MG63 (cell line): ENCODE measurements at regions not wholly inside any gene's neighbourhood (a gene's known extent, or its start where the extent isn't known, plus 50 kb on each side); places are given as distances from the start of the nearest gene placed in this dataset.

Experiments used
- DNase-seq: peaks from one replicate; pipeline ENCODE4 v3.0.0-alpha.2; 2020
- H3K27me3 ChIP-seq: fragments of 250-450 bp; sonication (Bioruptor Pico); 2 replicates; pipeline ENCODE4 v1.5.1; 2020; ENCODE audit warnings: mild to moderate bottlenecking, moderate library complexity
- H3K36me3 ChIP-seq: fragments of 250-450 bp; sonication (Bioruptor Pico); 2 replicates; pipeline ENCODE4 v1.5.1; 2020; ENCODE audit warnings: mild to moderate bottlenecking, moderate library complexity
- H3K4me3 ChIP-seq: fragments of 250-450 bp; sonication (Bioruptor Pico); 2 replicates; pipeline ENCODE4 v1.5.1; 2020; ENCODE audit warnings: mild to moderate bottlenecking, moderate library complexity
- H3K9me3 ChIP-seq: fragments of 250-450 bp; sonication (Bioruptor Pico); 2 replicates; pipeline ENCODE4 v1.5.1; 2020; ENCODE audit warnings: mild to moderate bottlenecking, moderate library complexity

DNA sequence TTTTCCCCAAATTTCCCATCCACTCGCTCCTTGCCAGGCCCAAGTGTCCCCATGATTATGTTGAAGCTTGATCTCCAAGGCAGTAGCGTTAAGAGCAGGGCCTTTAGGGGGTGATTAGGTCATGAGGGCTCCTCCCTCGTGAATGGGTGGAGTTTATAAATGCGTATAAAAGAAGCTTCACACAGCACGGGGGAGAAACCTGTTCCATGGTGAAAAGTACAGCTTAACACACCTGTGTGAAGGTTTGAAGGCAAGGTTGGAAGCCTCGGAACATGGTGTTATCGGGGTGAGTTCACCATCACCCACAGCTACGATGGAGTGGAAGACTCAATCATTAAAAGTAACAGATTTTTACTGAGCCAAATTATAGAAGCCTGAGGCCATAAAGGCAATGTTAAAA lies 137.4 kb upstream of the ALKAL2 start:
- DNase-seq = no peak
- H3K27me3 ChIP-seq = no peaks in the 10 kb centered on the region
- H3K9me3 ChIP-seq = no peaks in the 10 kb centered on the region

DNA sequence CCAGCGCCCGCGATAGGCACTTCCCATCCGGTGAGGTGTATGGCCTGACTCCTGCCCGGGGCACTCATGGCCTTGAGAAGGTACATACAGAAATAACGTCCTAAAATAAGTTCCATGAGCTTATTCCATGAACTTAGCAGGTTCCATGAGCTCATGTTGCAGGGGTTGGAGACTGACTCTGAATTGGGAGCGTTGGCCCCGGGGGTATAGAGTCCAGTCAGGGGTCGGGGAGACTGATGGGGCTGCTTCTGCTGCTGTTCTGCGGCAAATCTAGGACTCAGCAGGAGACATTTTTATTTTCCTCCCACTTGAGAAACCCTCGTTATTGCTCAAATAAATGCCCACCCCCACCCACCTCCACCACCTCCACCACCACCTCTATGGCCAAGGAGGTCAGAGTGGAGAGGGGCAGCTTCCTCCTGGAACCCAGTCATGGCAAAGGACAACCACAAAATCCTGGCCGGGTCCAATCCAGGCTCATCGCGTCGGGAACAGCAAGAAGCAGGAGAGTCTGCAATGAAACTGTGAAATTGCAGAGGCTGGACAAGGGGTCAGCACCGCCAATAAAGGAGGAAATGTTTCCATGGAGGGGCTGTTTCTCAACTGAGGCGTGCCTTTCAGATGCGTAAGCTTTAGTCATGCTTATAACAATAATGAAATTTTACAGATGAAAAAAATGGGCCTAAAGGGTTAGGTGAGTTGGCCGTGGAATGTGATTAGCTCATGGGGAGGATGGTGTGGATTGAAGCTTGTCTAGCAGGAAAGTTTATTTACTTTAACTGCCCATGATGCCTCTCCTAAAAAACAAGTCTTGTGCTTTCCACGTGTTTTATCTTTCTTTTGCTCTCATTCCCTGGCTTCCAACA lies 136.6 kb upstream of the ALKAL2 start:
- Histone ChIP-seq H3K4me3 (no peak overlapping the region), H3K27me3 (no peaks in the 10 kb centered on the region), H3K9me3 (no peaks in the 10 kb centered on the region), H3K36me3 (no peaks in the 10 kb centered on the region)
- DNase-seq = no peak

More for the DNA sequence above, 137.4 kb upstream of the ALKAL2 start:
- Histone ChIP-seq H3K36me3 (no peaks in the 10 kb centered on the region), H3K4me3 (no peak overlapping the region)

GRCh38 chr2:423479-423878 lies 135.6 kb upstream of the ALKAL2 start:
- Histone ChIP-seq H3K4me3 (no peak overlapping the region), H3K36me3 (no peaks in the 10 kb centered on the region), H3K27me3 (no peaks in the 10 kb centered on the region), H3K9me3 (no peaks in the 10 kb centered on the region)
- DNase-seq = no peak

DNA sequence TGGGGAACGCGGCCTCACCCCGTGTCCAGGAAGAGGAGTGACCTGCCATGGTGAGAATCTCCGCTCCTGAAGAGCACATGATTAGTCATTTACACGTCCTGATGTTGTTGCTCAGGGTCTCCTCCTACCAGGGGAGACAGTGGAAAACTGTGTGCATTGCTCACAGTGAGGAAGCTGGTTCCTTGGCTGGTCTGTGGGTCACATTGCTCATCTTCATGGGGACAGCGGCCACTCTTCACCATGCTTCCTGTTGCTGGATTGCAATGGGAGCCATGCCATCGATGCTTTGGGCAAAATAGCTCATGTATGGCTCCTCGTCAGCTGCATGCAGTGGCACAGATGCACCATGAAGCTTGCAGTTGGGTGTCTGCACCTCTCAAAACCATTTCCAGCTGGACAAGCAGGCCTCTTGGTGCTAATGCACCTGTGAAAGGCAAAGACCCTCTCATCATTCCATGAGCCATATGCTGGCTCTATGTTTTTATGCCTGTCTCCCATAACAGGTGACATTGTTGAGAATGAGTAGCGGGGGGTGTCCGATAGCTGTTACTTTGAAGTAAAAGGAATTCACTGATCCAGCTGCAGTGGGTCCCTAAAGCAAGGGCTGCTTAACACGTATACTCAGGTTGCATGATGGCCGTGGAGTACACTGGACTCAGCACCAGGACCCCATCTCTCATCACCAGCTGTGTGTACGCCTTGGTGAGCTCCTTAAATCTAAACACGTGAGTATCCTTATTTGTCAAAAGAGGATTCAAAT lies 135.0 kb upstream of the ALKAL2 start:
- Histone ChIP-seq H3K4me3 (no peak overlapping the region), H3K9me3 (no peaks in the 10 kb centered on the region), H3K27me3 (no peaks in the 10 kb centered on the region), H3K36me3 (no peaks in the 10 kb centered on the region)
- DNase-seq = no peak

GRCh38 chr2:421406-421805 lies 133.5 kb upstream of the ALKAL2 start:
- H3K9me3 ChIP-seq = no peaks in the 10 kb centered on the region
- no peak overlapping the region for H3K4me3 ChIP-seq
- H3K27me3 ChIP-seq = no peaks in the 10 kb centered on the region
- no peak for DNase-seq
- no peaks in the 10 kb centered on the region for H3K36me3 ChIP-seq

GRCh38 chr2:419687-420317 lies 131.9 kb upstream of the ALKAL2 start:
- H3K4me3 ChIP-seq = no peak overlapping the region
- no peaks in the 10 kb centered on the region for H3K27me3 ChIP-seq
- H3K9me3 ChIP-seq = no peaks in the 10 kb centered on the region
- no peak for DNase-seq
- H3K36me3 ChIP-seq = no peaks in the 10 kb centered on the region

DNA sequence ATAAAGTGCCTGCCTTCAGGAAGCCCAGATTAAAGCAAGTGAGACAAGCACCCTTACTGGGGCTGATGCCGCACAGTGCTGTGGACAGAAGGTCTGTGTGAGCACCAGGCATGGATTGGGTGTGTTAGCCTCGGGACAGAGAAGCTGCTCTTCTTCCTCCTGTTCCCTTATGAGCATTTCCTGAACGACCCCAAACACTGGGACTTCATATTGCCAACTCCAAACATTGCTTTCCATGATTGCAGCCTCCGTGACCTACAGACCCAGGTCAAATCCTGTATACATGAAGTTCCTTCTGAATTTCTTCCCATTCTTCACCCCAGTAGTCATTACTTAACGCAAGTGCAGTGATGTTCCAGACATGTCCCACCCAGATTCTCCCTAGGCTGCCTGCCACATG lies 129.8 kb upstream of the ALKAL2 start:
- Histone ChIP-seq H3K9me3 (no peaks in the 10 kb centered on the region), H3K4me3 (no peak overlapping the region), H3K36me3 (no peaks in the 10 kb centered on the region), H3K27me3 (no peaks in the 10 kb centered on the region)
- no peak for DNase-seq

GRCh38 chr2:417006-417405 lies 129.1 kb upstream of the ALKAL2 start:
- H3K36me3 ChIP-seq = no peaks in the 10 kb centered on the region

DNA sequence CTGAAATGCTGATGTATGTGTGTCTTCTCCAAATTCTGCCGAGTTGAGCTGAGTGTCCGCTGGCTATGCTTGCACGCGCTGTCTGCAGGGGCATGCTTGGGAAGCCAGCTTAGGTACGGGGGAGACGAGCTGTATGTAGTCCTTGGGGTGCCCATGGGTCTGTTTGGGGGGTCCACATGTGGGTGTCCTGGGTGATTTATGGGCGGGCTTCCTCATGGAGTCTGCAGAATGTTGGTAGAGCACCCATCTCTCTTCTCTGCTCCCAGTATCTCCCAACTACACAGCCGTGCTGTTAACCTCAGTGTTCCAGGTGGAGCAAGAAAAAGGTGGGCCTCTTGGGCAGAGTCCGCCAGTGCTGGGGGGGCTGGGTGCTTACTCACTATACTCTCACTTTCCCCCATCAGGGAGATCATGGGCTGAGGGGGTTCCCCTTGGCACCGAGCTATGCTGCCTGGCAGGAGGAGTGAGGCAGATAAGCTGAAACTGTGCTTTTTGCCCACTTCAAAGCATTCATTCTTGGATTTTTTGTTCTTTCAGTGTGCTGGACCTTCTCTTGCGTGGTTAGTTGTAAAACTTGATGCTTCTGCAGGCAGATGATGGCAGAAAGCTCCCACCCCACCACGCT lies 128.2 kb upstream of the ALKAL2 start:
- no peak for DNase-seq

More at GRCh38 chr2:417006-417405, 129.1 kb upstream of the ALKAL2 start:
- DNase-seq = no peak
- Histone ChIP-seq H3K27me3 (no peaks in the 10 kb centered on the region), H3K9me3 (no peaks in the 10 kb centered on the region), H3K4me3 (no peak overlapping the region)

DNA sequence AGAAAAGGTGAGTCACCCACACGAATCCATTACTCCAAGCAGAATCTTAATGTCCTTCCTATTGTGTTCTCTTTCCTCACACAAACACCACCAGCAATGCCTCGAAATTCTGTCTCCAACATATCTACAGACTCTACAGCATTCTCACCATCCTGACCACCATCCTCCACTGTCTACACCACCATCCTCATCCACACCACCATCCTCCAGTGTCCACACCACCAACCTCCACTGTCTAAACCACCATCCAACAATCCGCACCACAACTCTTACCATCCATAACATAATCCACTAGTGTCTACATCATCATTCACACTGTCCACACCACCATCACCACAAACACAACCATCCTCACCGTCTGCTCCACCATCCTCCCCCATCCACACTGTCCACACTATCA lies 121.6 kb upstream of the ALKAL2 start:
- DNase-seq = no peak
- H3K27me3 ChIP-seq = no peaks in the 10 kb centered on the region
- no peaks in the 10 kb centered on the region for H3K36me3 ChIP-seq
- H3K4me3 ChIP-seq = no peak overlapping the region
- H3K9me3 ChIP-seq = no peaks in the 10 kb centered on the region

More for the DNA sequence above, 128.2 kb upstream of the ALKAL2 start:
- Histone ChIP-seq H3K9me3 (no peaks in the 10 kb centered on the region), H3K4me3 (no peak overlapping the region), H3K27me3 (no peaks in the 10 kb centered on the region), H3K36me3 (no peaks in the 10 kb centered on the region)

DNA sequence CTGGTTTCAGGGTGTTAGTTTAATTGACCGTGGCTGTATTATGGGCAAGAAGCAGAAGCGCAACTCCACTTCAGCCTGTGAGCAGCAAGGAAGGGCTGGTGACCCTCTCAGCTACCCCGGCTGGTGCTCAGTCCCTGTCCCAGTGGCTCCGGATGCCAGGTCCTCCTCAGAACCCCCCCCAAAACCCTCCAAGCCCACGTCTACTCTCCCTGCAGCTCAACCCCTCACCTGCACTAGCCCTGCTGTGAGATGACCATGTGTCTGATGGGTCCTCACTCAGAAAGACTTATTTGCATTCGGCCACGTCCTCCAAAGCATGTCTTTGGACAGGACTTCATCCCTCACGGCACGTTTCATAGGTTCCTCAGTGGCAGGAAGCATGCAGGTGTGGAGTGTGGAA lies 119.7 kb upstream of the ALKAL2 start:
- Histone ChIP-seq H3K36me3 (no peaks in the 10 kb centered on the region), H3K27me3 (no peaks in the 10 kb centered on the region), H3K4me3 (no peak overlapping the region), H3K9me3 (no peaks in the 10 kb centered on the region)
- no peak for DNase-seq

GRCh38 chr2:406876-407275 lies 119.0 kb upstream of the ALKAL2 start:
- Histone ChIP-seq H3K4me3 (no peak overlapping the region), H3K36me3 (no peaks in the 10 kb centered on the region), H3K9me3 (no peaks in the 10 kb centered on the region), H3K27me3 (no peaks in the 10 kb centered on the region)
- no peak for DNase-seq

GRCh38 chr2:406231-406630 lies 118.3 kb upstream of the ALKAL2 start:
- Histone ChIP-seq H3K36me3 (no peaks in the 10 kb centered on the region), H3K9me3 (no peaks in the 10 kb centered on the region), H3K4me3 (no peak overlapping the region), H3K27me3 (no peaks in the 10 kb centered on the region)
- no peak for DNase-seq

GRCh38 chr2:404581-404980 lies 116.7 kb upstream of the ALKAL2 start:
- H3K27me3 ChIP-seq = no peaks in the 10 kb centered on the region
- H3K36me3 ChIP-seq = no peaks in the 10 kb centered on the region
- no peak overlapping the region for H3K4me3 ChIP-seq
- H3K9me3 ChIP-seq = no peaks in the 10 kb centered on the region
- no peak for DNase-seq

- Histone ChIP-seq H3K9me3 (no peaks in the 10 kb centered on the region), H3K27me3 (no peaks in the 10 kb centered on the region), H3K4me3 (no peak overlapping the region), H3K36me3 (no peaks in the 10 kb centered on the region)
- no peak for DNase-seq
Observed at GRCh38 chr2:403682-404081, 115.8 kb upstream of the ALKAL2 start.

DNA sequence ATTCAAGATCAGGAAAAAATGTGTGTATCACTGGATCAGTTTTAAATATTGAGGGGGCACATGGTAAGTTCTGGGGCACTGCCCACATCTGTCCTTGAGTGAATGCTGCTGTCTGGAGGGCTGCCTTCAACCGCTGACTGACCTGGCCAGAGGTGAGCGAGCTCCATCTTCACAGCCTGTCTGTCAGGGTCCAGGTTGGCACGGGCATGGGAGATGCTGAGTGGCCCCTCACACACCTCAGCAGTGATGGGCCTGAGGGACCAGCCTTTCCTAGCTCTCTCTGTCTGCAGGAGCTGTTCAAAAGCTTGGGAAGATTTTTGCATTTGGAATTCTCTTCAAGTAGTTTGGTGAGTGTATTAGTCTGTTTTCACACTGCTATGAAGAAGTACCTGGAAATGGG lies 114.8 kb upstream of the ALKAL2 start:
- Histone ChIP-seq H3K27me3 (no peaks in the 10 kb centered on the region), H3K4me3 (no peak overlapping the region), H3K36me3 (no peaks in the 10 kb centered on the region), H3K9me3 (no peaks in the 10 kb centered on the region)
- DNase-seq = no peak

GRCh38 chr2:402206-402605 lies 114.3 kb upstream of the ALKAL2 start:
- no peak overlapping the region for H3K4me3 ChIP-seq
- H3K9me3 ChIP-seq = no peaks in the 10 kb centered on the region
- no peak for DNase-seq
- H3K27me3 ChIP-seq = no peaks in the 10 kb centered on the region
- no peaks in the 10 kb centered on the region for H3K36me3 ChIP-seq
